Sigmoid colon (tissue), 4 donors: ENCODE measurements at regions not wholly inside any gene's neighbourhood (a gene's known extent, or its start where the extent isn't known, plus 50 kb on each side); places are given as distances from the start of the nearest gene placed in this dataset.

Experiments used
- CTCF ChIP-seq, 4 experiments: fragments of 450-650 bp in 3 of 4; fragments of 200-600 bp in 1 of 4; IDR thresholded peaks; one replicate each; pipeline ENCODE4 v1.5.1; 2016 to 2019; ENCODE audit warnings: antibody characterized with exemption in 4 of 4, mild to moderate bottlenecking in 3 of 4, moderate library complexity in 2 of 4
- EP300 ChIP-seq, 4 donors: sonication (generic); formaldehyde crosslinking; IDR thresholded peaks; one replicate each; pipeline ENCODE4 v1.6.1; 2017; ENCODE audit warnings: antibody characterized with exemption in 4 of 4
- POLR2A ChIP-seq, 2 donors: fragments of 450-650 bp; IDR thresholded peaks; one replicate each; pipeline ENCODE4 v1.6.1; 2016; ENCODE audit warnings: antibody characterized with exemption in 2 of 2, mild to moderate bottlenecking in 2 of 2, moderate library complexity in 2 of 2

- TF ChIP-seq CTCF (IDR thresholded peaks at IDR 0.05) (no peak), POLR2A (IDR thresholded peaks at IDR 0.05) (no peak), EP300 (IDR thresholded peaks at IDR 0.05) (no peak)
Measured at GRCh38 chr6:122107256-122107852, 292.1 kb upstream of the HSF2 start.
